Glutamatergic neuron (in vitro differentiated cells): ENCODE measurements at regions not wholly inside any gene's neighbourhood (a gene's known extent, or its start where the extent isn't known, plus 50 kb on each side); places are given as distances from the start of the nearest gene placed in this dataset.

ENCODE experiments used
- DNase-seq: peaks from one replicate; pipeline ENCODE4 v3.0.0; 2022
- H3K27ac Mint-ChIP-seq: one replicate; pipeline ENCODE4 v1.8.0; 2020; ENCODE audit warnings: mild to moderate bottlenecking, mixed read lengths, inconsistent platforms; ENCODE audit not compliant: unreplicated experiment
- H3K27me3 Mint-ChIP-seq: one replicate; pipeline ENCODE4 v1.8.0; 2020; ENCODE audit warnings: mild to moderate bottlenecking, moderate library complexity, mixed read lengths, inconsistent platforms; ENCODE audit not compliant: unreplicated experiment
- H3K36me3 Mint-ChIP-seq: one replicate; pipeline ENCODE4 v1.8.0; 2020; ENCODE audit warnings: mild to moderate bottlenecking, mixed read lengths, inconsistent platforms; ENCODE audit not compliant: unreplicated experiment
- H3K4me1 Mint-ChIP-seq: one replicate; pipeline ENCODE4 v1.8.0; 2020; ENCODE audit warnings: mild to moderate bottlenecking, low read depth, mixed read lengths, inconsistent platforms; ENCODE audit not compliant: unreplicated experiment
- H3K4me3 Mint-ChIP-seq: one replicate; pipeline ENCODE4 v1.8.0; 2020; ENCODE audit warnings: mild to moderate bottlenecking, mixed read lengths, inconsistent platforms; ENCODE audit not compliant: unreplicated experiment
- H3K9me3 Mint-ChIP-seq: one replicate; pipeline ENCODE4 v1.8.0; 2020; ENCODE audit warnings: mild to moderate bottlenecking, moderate library complexity, mixed read lengths, inconsistent platforms; ENCODE audit not compliant: unreplicated experiment
- TF ChIP-seq, protein P1 (sequence below): fragments of 200-600 bp; sonication (generic); IDR thresholded peaks from one replicate; pipeline ENCODE4 v1.5.0; 2021; ENCODE audit not compliant: partially characterized antibody, unreplicated experiment

- peaks cover 6% of the 10 kb centered on the region for H3K36me3 Mint-ChIP-seq
- no peak overlapping the region for H3K27ac Mint-ChIP-seq
- H3K4me3 Mint-ChIP-seq, result no peak overlapping the region
- TF ChIP-seq, protein P1, sequence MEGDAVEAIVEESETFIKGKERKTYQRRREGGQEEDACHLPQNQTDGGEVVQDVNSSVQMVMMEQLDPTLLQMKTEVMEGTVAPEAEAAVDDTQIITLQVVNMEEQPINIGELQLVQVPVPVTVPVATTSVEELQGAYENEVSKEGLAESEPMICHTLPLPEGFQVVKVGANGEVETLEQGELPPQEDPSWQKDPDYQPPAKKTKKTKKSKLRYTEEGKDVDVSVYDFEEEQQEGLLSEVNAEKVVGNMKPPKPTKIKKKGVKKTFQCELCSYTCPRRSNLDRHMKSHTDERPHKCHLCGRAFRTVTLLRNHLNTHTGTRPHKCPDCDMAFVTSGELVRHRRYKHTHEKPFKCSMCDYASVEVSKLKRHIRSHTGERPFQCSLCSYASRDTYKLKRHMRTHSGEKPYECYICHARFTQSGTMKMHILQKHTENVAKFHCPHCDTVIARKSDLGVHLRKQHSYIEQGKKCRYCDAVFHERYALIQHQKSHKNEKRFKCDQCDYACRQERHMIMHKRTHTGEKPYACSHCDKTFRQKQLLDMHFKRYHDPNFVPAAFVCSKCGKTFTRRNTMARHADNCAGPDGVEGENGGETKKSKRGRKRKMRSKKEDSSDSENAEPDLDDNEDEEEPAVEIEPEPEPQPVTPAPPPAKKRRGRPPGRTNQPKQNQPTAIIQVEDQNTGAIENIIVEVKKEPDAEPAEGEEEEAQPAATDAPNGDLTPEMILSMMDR, result no peak
- DNase-seq, result no peak
- peaks cover 4% of the 10 kb centered on the region for H3K4me1 Mint-ChIP-seq
- no peaks in the 10 kb centered on the region for H3K27me3 Mint-ChIP-seq
- peaks cover 1% of the 10 kb centered on the region for H3K9me3 Mint-ChIP-seq
These were observed 316.0 kb upstream of the ARGLU1 start for GRCh38 chr13:106883976-106884375.

DNA sequence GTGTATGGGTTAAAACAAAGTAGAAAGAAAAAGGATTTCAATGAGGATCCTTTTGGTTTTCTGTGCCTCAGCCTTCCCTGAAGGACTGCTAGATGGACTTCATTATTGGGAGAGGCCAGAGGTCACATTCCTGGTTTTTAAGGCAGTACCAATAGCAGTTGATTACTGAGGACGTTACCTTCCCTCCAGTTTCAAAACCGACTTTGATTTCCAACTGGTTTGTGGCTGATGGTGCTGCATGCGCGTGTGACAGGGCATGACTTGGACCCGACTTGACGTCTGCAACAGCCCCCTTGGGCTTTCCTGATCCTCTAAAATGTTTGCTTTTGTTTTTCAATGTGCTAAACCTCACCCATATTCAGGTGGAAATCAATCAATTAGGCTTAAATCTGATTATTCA lies 314.3 kb upstream of the ARGLU1 start:
- no peaks in the 10 kb centered on the region for H3K36me3 Mint-ChIP-seq
- DNase-seq, result no peak
- H3K9me3 Mint-ChIP-seq, result no peaks in the 10 kb centered on the region
- no peaks in the 10 kb centered on the region for H3K27me3 Mint-ChIP-seq
- peaks cover 4% of the 10 kb centered on the region for H3K4me1 Mint-ChIP-seq
- H3K27ac Mint-ChIP-seq, result no peak overlapping the region
- TF ChIP-seq, protein P1, result no peak
- no peak overlapping the region for H3K4me3 Mint-ChIP-seq

GRCh38 chr13:106879806-106880205 lies 311.9 kb upstream of the ARGLU1 start:
- DNase-seq, result no peak
- Mint-ChIP-seq H3K36me3 (no peaks in the 10 kb centered on the region), H3K9me3 (no peaks in the 10 kb centered on the region), H3K27me3 (no peaks in the 10 kb centered on the region), H3K27ac (no peak overlapping the region), H3K4me3 (no peak overlapping the region), H3K4me1 (peaks cover 4% of the 10 kb centered on the region)
- TF ChIP-seq, protein P1, result no peak

DNA sequence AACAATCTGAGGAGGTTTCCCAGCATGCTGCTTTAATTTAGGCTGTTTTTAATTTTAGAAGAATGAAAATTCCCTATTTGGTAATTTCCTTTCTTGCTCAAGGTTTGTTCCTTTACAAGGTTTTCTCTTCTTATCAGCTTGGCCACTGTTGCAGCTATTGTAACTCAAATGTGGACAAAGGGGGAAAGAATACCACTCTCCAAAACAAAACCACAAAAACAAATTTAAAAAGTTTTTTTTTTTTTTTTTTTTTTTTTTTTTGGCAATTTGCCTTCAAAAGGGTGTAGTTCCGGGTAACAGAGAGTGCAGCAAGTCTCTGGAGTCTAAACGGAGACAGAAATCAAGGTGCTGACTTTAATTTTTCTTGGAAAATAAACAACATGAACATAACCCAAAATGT lies 306.4 kb upstream of the ARGLU1 start:
- H3K36me3 Mint-ChIP-seq, result peaks cover 4% of the 10 kb centered on the region
- TF ChIP-seq, protein P1, result no peak
- no peak for DNase-seq
- no peaks in the 10 kb centered on the region for H3K9me3 Mint-ChIP-seq
- no peak overlapping the region for H3K4me3 Mint-ChIP-seq
- H3K27me3 Mint-ChIP-seq, result peaks cover 4% of the 10 kb centered on the region
- no peak overlapping the region for H3K27ac Mint-ChIP-seq
- H3K4me1 Mint-ChIP-seq, result no peaks in the 10 kb centered on the region

- Mint-ChIP-seq H3K9me3 (no peaks in the 10 kb centered on the region), H3K27ac (no peak overlapping the region), H3K4me1 (no peaks in the 10 kb centered on the region), H3K36me3 (peaks cover 4% of the 10 kb centered on the region), H3K27me3 (peaks cover 4% of the 10 kb centered on the region), H3K4me3 (no peak overlapping the region)
- TF ChIP-seq, protein P1, result no peak
- no peak for DNase-seq
These were observed 305.9 kb upstream of the ARGLU1 start for GRCh38 chr13:106873810-106874209.
